Lung (tissue), 11 donors: ENCODE measurements at regions not wholly inside any gene's neighbourhood (a gene's known extent, or its start where the extent isn't known, plus 50 kb on each side); places are given as distances from the start of the nearest gene placed in this dataset.

Source experiments
- ATAC-seq: fragments of 200-7000 bp; cut with Tn5 transposase; one replicate; pipeline ENCODE4 v1.9.1; 2020; ENCODE audit warnings: moderate number of reproducible peaks; ENCODE audit not compliant: insufficient read depth, low FRiP score
- DNase-seq, 3 donors: peaks; one replicate each; pipeline ENCODE4 v3.0.0-alpha.2; 2013 to 2017
- H3K27ac ChIP-seq, 2 donors: one replicate each; pipeline ENCODE4 v1.5.1; 2013; ENCODE audit warnings: mild to moderate bottlenecking in 2 of 2, moderate library complexity in 2 of 2, control low read depth in 1 of 2, inconsistent platforms in 1 of 2, low read depth in 1 of 2, low read length in 1 of 2
- H3K27me3 ChIP-seq, 3 donors: one replicate each; pipeline ENCODE4 v1.5.1; 2013; ENCODE audit warnings: low read length in 2 of 3; ENCODE audit not compliant: control insufficient read depth in 3 of 3, insufficient read depth in 3 of 3
- H3K36me3 ChIP-seq, 4 donors: one replicate each; pipeline ENCODE4 v1.5.1; 2013; ENCODE audit warnings: low read length in 4 of 4, mild to moderate bottlenecking in 1 of 4, moderate library complexity in 1 of 4; ENCODE audit not compliant: control insufficient read depth in 4 of 4, insufficient read depth in 4 of 4
- H3K4me1 ChIP-seq, 5 donors: one replicate each; pipeline ENCODE4 v1.5.1; 2013; ENCODE audit warnings: low read length in 5 of 5, mild to moderate bottlenecking in 2 of 5, moderate library complexity in 1 of 5; ENCODE audit not compliant: control insufficient read depth in 5 of 5, insufficient read depth in 5 of 5
- H3K4me3 ChIP-seq: one replicate; pipeline ENCODE4 v1.5.1; 2013; ENCODE audit warnings: mild to moderate bottlenecking, control low read depth, moderate library complexity
- H3K9ac ChIP-seq, 2 donors: one replicate each; pipeline ENCODE4 v1.5.1; 2013; ENCODE audit warnings: low read length in 2 of 2, control low read depth in 1 of 2; ENCODE audit not compliant: insufficient read depth in 1 of 2
- H3K9me3 ChIP-seq, 4 donors: one replicate each; pipeline ENCODE4 v1.5.1; 2013; ENCODE audit warnings: low read length in 3 of 4, mild to moderate bottlenecking in 1 of 4, moderate library complexity in 1 of 4; ENCODE audit not compliant: control insufficient read depth in 4 of 4, insufficient read depth in 3 of 4
- WGBS, 2 donors: extraction: QIAGEN DNeasy Blood & Tissue Kit; methylation state at CpG; one replicate each; pipeline ENCODE4 v1.1.7; 2013; 5-methylcytosine and 5-hydroxymethylcytosine counted together
- TF ChIP-seq, protein P1 (sequence below): IDR thresholded peaks from 2 replicates; pipeline ENCODE4 v1.5.1; 2012; ENCODE audit warnings: mild to moderate bottlenecking; ENCODE audit errors: control extremely low read depth, extremely low read depth
- donor health status: control.
- donor health status: control.
- donor health status: Bipolar disorder and iron deficiency.
- donor health status: healthy.
- donor health status: DM: yes; HTN: yes; CAD: no.

DNA sequence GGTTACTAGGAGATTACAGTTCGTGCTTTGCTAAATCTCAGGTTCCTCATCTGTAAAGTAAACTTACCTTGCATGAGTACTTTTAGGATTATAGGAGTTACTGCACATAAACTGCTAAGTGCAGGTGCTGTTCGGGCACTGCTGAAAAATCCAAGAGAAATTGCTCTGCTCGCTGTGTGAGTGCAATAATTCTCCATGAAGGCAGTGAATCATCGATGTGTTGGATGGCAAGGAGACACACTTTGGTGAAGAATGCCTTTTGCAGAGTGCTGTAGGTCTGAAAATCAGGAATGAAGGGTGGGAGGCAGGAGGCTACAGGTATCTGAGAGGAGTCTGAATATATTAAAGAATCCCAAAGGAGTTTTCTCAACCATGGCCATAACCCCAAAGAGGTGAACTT lies 113.0 kb downstream of the CHIC2 start:
- no peak for DNase-seq
- ATAC-seq: no peak
- no peak overlapping the region for H3K9ac ChIP-seq

GRCh38 chr4:53943345-53944085 lies 120.9 kb downstream of the CHIC2 start:
- Histone ChIP-seq H3K36me3 (no peaks in the 10 kb centered on the region), H3K27ac (no peak overlapping the region), H3K4me1 (peaks cover 0 to 10% (median 5%) of the 10 kb centered on the region in 5 donors), H3K27me3 (no peaks in the 10 kb centered on the region), H3K4me3 (no peak overlapping the region), H3K9ac (no peak overlapping the region), H3K9me3 (peaks cover 0 to 4% (median 1%) of the 10 kb centered on the region in 4 donors)
- TF ChIP-seq, protein P1, sequence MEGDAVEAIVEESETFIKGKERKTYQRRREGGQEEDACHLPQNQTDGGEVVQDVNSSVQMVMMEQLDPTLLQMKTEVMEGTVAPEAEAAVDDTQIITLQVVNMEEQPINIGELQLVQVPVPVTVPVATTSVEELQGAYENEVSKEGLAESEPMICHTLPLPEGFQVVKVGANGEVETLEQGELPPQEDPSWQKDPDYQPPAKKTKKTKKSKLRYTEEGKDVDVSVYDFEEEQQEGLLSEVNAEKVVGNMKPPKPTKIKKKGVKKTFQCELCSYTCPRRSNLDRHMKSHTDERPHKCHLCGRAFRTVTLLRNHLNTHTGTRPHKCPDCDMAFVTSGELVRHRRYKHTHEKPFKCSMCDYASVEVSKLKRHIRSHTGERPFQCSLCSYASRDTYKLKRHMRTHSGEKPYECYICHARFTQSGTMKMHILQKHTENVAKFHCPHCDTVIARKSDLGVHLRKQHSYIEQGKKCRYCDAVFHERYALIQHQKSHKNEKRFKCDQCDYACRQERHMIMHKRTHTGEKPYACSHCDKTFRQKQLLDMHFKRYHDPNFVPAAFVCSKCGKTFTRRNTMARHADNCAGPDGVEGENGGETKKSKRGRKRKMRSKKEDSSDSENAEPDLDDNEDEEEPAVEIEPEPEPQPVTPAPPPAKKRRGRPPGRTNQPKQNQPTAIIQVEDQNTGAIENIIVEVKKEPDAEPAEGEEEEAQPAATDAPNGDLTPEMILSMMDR: no peak
- DNase-seq: peak in 2 of 3 donors; percentile 42 to 50
- no peak for ATAC-seq
- 67 to 85% methylated on average over 2 of the region's 2 CpGs for WGBS, 2 donors

More for the DNA sequence above, 113.0 kb downstream of the CHIC2 start:
- no peak overlapping the region for H3K27ac ChIP-seq
- no peaks in the 10 kb centered on the region for H3K36me3 ChIP-seq
- no peak overlapping the region for H3K4me3 ChIP-seq
- TF ChIP-seq, protein P1: no peak
- H3K4me1 ChIP-seq: no peaks in the 10 kb centered on the region
- no peaks in the 10 kb centered on the region for H3K27me3 ChIP-seq
- peaks cover 0 to 2% (median 0%) of the 10 kb centered on the region in 4 donors for H3K9me3 ChIP-seq
- 88 to 97% methylated on average over 4 of the region's 4 CpGs for WGBS, 2 donors

GRCh38 chr4:53942712-53943111 lies 121.7 kb downstream of the CHIC2 start:
- TF ChIP-seq, protein P1: no peak
- H3K27me3 ChIP-seq: no peaks in the 10 kb centered on the region
- DNase-seq: no peak
- no peak overlapping the region for H3K9ac ChIP-seq
- no peak overlapping the region for H3K4me3 ChIP-seq
- no peaks in the 10 kb centered on the region for H3K36me3 ChIP-seq
- WGBS, 2 donors: 74 to 88% methylated on average over 3 of the region's 3 CpGs
- peaks cover 0 to 4% (median 1%) of the 10 kb centered on the region in 4 donors for H3K9me3 ChIP-seq
- H3K27ac ChIP-seq: no peak overlapping the region
- ATAC-seq: no peak
- H3K4me1 ChIP-seq: peaks cover 0 to 10% (median 5%) of the 10 kb centered on the region in 5 donors
